ENCODE measurements at regions not wholly inside any gene's neighbourhood (a gene's known extent, or its start where the extent isn't known, plus 50 kb on each side); places are given as distances from the start of the nearest gene placed in this dataset.

DNA sequence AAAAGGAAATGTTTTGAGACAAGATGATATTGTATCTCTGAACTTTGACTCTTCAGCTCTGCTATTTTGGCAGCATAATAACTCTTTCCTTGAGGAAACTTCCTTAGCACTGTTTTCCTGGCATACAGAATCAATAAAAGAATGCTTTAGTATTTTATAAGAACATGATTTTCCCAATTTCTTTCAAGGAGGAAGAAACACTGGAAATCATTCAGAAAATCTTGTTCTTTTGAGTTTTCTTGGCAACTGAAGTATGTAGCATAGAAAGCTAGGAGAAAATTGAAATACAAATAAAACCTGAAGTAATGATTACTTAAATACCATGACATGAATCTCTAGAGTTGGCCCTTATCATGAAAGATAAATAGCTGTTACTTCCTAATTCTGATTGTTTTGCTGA lies 461.4 kb upstream of the ZNF608 start:
- TF ChIP-seq, protein P1, sequence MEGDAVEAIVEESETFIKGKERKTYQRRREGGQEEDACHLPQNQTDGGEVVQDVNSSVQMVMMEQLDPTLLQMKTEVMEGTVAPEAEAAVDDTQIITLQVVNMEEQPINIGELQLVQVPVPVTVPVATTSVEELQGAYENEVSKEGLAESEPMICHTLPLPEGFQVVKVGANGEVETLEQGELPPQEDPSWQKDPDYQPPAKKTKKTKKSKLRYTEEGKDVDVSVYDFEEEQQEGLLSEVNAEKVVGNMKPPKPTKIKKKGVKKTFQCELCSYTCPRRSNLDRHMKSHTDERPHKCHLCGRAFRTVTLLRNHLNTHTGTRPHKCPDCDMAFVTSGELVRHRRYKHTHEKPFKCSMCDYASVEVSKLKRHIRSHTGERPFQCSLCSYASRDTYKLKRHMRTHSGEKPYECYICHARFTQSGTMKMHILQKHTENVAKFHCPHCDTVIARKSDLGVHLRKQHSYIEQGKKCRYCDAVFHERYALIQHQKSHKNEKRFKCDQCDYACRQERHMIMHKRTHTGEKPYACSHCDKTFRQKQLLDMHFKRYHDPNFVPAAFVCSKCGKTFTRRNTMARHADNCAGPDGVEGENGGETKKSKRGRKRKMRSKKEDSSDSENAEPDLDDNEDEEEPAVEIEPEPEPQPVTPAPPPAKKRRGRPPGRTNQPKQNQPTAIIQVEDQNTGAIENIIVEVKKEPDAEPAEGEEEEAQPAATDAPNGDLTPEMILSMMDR (IDR thresholded peaks at IDR 0.05) = no peak
- ATAC-seq (no peak), DNase-seq (no peak)
- Histone ChIP-seq H3K36me3 (ENCODE audit: low read depth) (no peaks in the 10 kb centered on the region), H3K4me3 (no peak overlapping the region), H3K4me1 (ENCODE audit: low read depth) (no peaks in the 10 kb centered on the region), H3K9me3 (no peaks in the 10 kb centered on the region)
- intact Hi-C loops (cut with DNase I, micrococcal nuclease) = no loop called here

DNA sequence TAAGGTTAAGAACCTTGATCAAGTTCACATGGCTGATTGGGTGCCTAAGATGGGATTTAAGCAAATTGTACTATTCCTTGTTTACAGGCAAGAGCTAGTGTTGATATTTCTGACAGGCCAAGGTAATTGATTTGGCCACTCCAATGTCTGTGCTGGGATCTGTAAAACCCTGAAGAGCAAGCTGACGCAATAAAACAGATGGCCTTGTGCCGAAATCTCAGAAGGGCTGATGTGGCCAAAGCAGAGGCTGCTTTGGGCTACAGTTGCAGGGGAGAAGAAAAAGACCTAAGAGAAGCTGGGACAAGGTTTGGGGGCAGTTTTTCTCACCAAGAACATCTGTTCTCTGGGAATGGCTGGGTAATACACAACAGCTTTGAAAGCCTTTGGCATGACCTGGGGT lies 463.2 kb upstream of the ZNF608 start:
- Histone ChIP-seq H3K4me1 (ENCODE audit: low read depth) (no peaks in the 10 kb centered on the region), H3K9me3 (no peaks in the 10 kb centered on the region), H3K4me3 (no peak overlapping the region), H3K36me3 (ENCODE audit: low read depth) (no peaks in the 10 kb centered on the region)
- DNase-seq = no peak
- TF ChIP-seq, protein P1 (IDR thresholded peaks at IDR 0.05) = no peak
- intact Hi-C loops (cut with DNase I, micrococcal nuclease) = no loop called here
- ATAC-seq = no peak

DNA sequence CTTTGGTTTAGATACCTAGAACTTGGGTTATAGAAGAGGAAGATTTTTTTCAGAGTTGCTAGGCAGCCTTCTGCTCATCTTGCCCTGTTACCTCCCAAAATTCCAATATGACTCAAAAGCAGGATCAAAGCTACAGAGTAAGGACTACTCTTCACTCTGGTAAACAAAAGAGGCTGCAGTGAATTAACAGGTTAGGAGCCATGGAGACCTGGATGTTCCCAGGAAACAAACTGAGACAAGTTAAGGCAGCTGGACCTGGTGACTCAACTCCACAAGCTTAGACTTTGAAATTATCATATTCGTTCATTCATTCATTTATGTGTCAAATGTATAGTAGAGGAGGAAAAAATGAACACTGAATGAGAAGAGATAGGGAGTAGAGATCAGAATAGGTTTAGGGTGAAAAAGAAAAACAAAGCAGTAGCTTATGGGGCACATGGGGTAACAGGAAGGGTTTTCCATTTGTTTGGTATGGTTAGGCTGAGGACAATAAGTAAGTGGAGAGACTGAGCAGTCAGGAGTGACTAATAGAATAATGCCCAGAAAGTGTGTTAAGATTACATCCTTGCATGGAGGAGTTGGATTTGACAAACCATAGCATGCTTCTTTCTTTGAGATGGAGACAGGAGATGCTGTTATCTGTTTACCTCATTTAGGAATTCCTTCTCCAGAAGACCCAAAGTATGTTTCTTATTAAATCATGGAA lies 464.0 kb upstream of the ZNF608 start:
- H3K9me3 ChIP-seq = no peaks in the 10 kb centered on the region
- H3K4me3 ChIP-seq = no peak overlapping the region
- no peaks in the 10 kb centered on the region for H3K36me3 ChIP-seq (ENCODE audit: low read depth)
- ATAC-seq (no peak), DNase-seq (no peak)
- intact Hi-C loops (cut with DNase I, micrococcal nuclease) = no loop called here
- TF ChIP-seq, protein P1 (IDR thresholded peaks at IDR 0.05) = no peak
- no peaks in the 10 kb centered on the region for H3K4me1 ChIP-seq (ENCODE audit: low read depth)

DNA sequence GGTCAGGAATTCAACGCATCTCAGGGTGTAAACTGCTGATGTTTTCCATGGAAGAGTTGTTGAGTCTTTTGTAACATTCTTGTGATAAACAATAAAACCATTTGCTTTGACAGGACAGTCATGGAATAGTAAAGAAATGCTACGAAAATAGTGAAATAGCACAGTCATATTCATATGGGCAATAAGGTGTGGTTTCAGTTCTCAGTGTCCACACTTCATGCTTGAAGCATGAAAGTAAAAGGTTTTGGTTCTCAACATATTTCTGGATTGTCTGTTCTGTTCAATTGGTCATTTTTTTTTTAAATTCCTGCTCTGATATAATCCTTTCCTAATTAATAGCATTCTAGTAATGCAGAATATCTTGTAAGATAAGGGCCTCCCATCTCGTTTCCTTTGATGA lies 467.6 kb upstream of the ZNF608 start:
- Histone ChIP-seq H3K4me3 (no peak overlapping the region), H3K4me1 (ENCODE audit: low read depth) (no peaks in the 10 kb centered on the region), H3K9me3 (no peaks in the 10 kb centered on the region), H3K36me3 (ENCODE audit: low read depth) (no peaks in the 10 kb centered on the region)
- intact Hi-C loops (cut with DNase I, micrococcal nuclease) = no loop called here
- ATAC-seq (no peak), DNase-seq (no peak)
- TF ChIP-seq, protein P1 (IDR thresholded peaks at IDR 0.05) = no peak

DNA sequence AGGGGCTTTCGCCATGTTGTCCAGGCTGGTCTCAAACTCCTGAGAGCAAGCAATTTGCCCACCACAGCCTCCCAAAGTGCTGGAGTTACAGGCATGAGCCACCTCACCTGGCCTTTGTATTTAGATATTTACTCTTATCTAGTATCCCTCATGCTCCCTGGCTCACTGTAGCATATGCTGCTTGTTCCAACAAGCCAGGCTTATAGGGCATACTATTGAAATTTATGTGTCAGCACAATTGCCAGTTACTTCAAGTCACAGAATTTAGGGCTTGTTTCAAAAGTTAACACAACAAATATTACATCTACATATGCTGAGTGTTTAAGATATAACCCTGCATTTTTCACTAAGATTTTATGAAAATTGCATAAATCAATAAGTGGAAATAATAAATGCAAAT lies 469.2 kb upstream of the ZNF608 start:
- no peak overlapping the region for H3K4me3 ChIP-seq

More for the DNA sequence above, 469.2 kb upstream of the ZNF608 start:
- no peaks in the 10 kb centered on the region for H3K4me1 ChIP-seq (ENCODE audit: low read depth)
- H3K36me3 ChIP-seq (ENCODE audit: low read depth) = no peaks in the 10 kb centered on the region
- TF ChIP-seq, protein P1 (IDR thresholded peaks at IDR 0.05) = no peak
- no peak for ATAC-seq
- intact Hi-C loops (cut with DNase I, micrococcal nuclease) = no loop called here
- DNase-seq = no peak
- H3K9me3 ChIP-seq = no peaks in the 10 kb centered on the region

All from mucosa of descending colon (tissue), 3 donors.